ENCODE measurements at regions not wholly inside any gene's neighbourhood (a gene's known extent, or its start where the extent isn't known, plus 50 kb on each side); places are given as distances from the start of the nearest gene placed in this dataset.
"Not testable (repeated sequence)": the region's sequence is repeated elsewhere in the genome, so short reads cannot be mapped to it uniquely, and the experiment has no call there.

- TF ChIP-seq, protein P1, sequence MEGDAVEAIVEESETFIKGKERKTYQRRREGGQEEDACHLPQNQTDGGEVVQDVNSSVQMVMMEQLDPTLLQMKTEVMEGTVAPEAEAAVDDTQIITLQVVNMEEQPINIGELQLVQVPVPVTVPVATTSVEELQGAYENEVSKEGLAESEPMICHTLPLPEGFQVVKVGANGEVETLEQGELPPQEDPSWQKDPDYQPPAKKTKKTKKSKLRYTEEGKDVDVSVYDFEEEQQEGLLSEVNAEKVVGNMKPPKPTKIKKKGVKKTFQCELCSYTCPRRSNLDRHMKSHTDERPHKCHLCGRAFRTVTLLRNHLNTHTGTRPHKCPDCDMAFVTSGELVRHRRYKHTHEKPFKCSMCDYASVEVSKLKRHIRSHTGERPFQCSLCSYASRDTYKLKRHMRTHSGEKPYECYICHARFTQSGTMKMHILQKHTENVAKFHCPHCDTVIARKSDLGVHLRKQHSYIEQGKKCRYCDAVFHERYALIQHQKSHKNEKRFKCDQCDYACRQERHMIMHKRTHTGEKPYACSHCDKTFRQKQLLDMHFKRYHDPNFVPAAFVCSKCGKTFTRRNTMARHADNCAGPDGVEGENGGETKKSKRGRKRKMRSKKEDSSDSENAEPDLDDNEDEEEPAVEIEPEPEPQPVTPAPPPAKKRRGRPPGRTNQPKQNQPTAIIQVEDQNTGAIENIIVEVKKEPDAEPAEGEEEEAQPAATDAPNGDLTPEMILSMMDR (IDR thresholded peaks at IDR 0.05): not testable (repeated sequence)
- not testable (repeated sequence) for TF ChIP-seq POLR2AphosphoS5, POLR2A, EP300 (IDR thresholded peaks at IDR 0.05)
Measured at GRCh38 chr1:149285638-149286037, 182.3 kb upstream of the NBPF9 start.
